ENCODE measurements at regions not wholly inside any gene's neighbourhood (a gene's known extent, or its start where the extent isn't known, plus 50 kb on each side); places are given as distances from the start of the nearest gene placed in this dataset.

DNA sequence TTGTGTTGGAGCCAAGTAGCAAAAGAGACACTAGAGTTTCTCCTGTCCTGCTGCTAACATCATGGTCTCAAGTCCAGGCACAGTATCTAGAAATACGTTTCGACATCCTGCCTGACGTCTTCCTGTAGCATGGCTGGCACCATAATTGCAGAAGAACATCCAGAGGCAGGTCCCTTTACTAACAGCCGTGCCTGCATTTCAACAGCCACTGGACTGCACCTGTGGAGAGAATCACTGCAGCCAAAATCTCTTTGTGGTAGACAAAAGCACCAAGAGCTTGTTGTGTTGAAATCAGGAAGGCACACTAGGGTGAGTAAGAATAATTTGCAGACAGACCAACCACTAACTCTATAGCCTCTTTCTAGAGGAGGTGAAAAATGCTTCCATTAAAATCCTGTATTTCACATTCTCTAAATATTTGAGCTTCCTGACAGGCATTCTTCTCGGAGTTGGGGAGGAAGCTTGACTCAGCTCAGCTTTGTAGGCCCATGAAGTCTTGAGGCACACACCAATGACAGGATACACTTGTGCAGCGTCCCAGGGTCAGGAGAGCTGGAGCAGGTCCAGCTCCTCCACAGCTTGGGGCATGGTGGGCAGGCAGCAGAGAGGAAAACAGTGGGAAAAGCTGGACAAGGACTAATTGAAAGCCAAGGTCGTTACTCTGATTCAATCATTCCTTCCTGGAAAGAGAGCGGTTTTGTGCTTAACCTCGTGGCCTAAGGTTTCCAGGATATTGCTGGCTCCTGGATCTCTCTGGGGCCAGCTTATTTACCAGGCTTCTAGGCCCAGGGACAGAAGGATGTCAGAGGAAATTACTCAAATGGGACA, 244.9 kb downstream of the FAM43A start:
- Histone ChIP-seq H3K9ac (ENCODE audit: low read length) (no peak overlapping the region), H3K79me2 (ENCODE audit: control insufficient read depth, insufficient read depth, low read length) (no peaks in the 10 kb centered on the region), H3K4me3 (ENCODE audit: control extremely low read depth in 1 of 5, extremely low read depth in 1 of 5, insufficient read depth in 1 of 5, low read depth in 2 of 5, low read length in 4 of 5) (no peak overlapping the region), H3K27me3 (replicated peaks in 1 of 4; ENCODE audit: control extremely low read depth in 1 of 4, control insufficient read depth in 3 of 4, insufficient read depth in 4 of 4, low read length in 3 of 4) (peaks cover 0 to 9% (median 0%) of the 10 kb centered on the region in 4 experiments), H3K27ac (ENCODE audit: low read length in 2 of 2) (no peak overlapping the region), H4K20me1 (ENCODE audit: control insufficient read depth, insufficient read depth, low read length, poor library complexity, severe bottlenecking) (no peaks in the 10 kb centered on the region), H3K4me1 (ENCODE audit: control insufficient read depth in 2 of 2, insufficient read depth in 2 of 2, low read length in 2 of 2) (no peaks in the 10 kb centered on the region), H2AFZ (ENCODE audit: insufficient read depth, low read depth, low read length, poor library complexity, severe bottlenecking) (no peak overlapping the region), H3K4me2 (replicated peaks; ENCODE audit: low read depth, low read length, poor library complexity, severe bottlenecking) (no peak overlapping the region), H3K9me3 (ENCODE audit: control extremely low read depth in 1 of 3, control insufficient read depth in 2 of 3, insufficient read depth in 1 of 3, low read length in 2 of 3) (peaks cover 1 to 9% (median 8%) of the 10 kb centered on the region in 3 donors), H3K36me3 (replicated peaks in 1 of 2; ENCODE audit: control extremely low read depth in 1 of 2, control insufficient read depth in 1 of 2, extremely low read depth in 1 of 2, insufficient read depth in 2 of 2, low read length in 1 of 2) (no peaks in the 10 kb centered on the region)
- DNase-seq (no peak), ATAC-seq (ENCODE audit: low read depth) (no peak)
- Mint-ChIP-seq H3K27me3 (peaks cover 32% of the 10 kb centered on the region), H3K27ac (no peak overlapping the region), H3K4me3 (no peak overlapping the region), H3K9me3 (ENCODE audit: insufficient read depth) (peaks cover 2% of the 10 kb centered on the region), H3K4me1 (peaks cover 5% of the 10 kb centered on the region)
- intact Hi-C loops (cut with micrococcal nuclease) = no loop called here
- ChIA-PET CTCF (interaction anchor here (1.5 kb wide), 1 partner anchor 248 kb away, joined by 4 read pairs; no protein-coding TSS in a partner anchor), POLR2A (no interaction called here)
- 82% methylated on average over 9 of the region's 9 CpGs for WGBS (ENCODE audit: insufficient coverage)
- TF ChIP-seq EZH2 (IDR thresholded peaks at IDR 0.05; ENCODE audit: borderline replicate concordance, insufficient read depth, low read depth, low read length, poor library complexity, severe bottlenecking) = no peak
- TF ChIP-seq CTCF (IDR thresholded peaks at IDR 0.05) = no peak

- no peak overlapping the region for H3K27ac Mint-ChIP-seq
These were observed 245.7 kb downstream of the FAM43A start for GRCh38 chr3:194931347-194931746.

More at GRCh38 chr3:194931347-194931746, 245.7 kb downstream of the FAM43A start:
- peaks cover 2% of the 10 kb centered on the region for H3K9me3 Mint-ChIP-seq (ENCODE audit: insufficient read depth)
- Histone ChIP-seq H2AFZ (ENCODE audit: insufficient read depth, low read depth, low read length, poor library complexity, severe bottlenecking) (no peak overlapping the region), H3K27me3 (replicated peaks in 1 of 4; ENCODE audit: control extremely low read depth in 1 of 4, control insufficient read depth in 3 of 4, insufficient read depth in 4 of 4, low read length in 3 of 4) (peaks cover 0 to 9% (median 0%) of the 10 kb centered on the region in 4 experiments), H3K36me3 (replicated peaks in 1 of 2; ENCODE audit: control extremely low read depth in 1 of 2, control insufficient read depth in 1 of 2, extremely low read depth in 1 of 2, insufficient read depth in 2 of 2, low read length in 1 of 2) (no peaks in the 10 kb centered on the region), H3K9ac (ENCODE audit: low read length) (no peak overlapping the region), H3K79me2 (ENCODE audit: control insufficient read depth, insufficient read depth, low read length) (no peaks in the 10 kb centered on the region), H3K4me3 (ENCODE audit: control extremely low read depth in 1 of 5, extremely low read depth in 1 of 5, insufficient read depth in 1 of 5, low read depth in 2 of 5, low read length in 4 of 5) (no peak overlapping the region), H4K20me1 (ENCODE audit: control insufficient read depth, insufficient read depth, low read length, poor library complexity, severe bottlenecking) (no peaks in the 10 kb centered on the region), H3K4me2 (replicated peaks; ENCODE audit: low read depth, low read length, poor library complexity, severe bottlenecking) (no peak overlapping the region), H3K9me3 (ENCODE audit: control extremely low read depth in 1 of 3, control insufficient read depth in 2 of 3, insufficient read depth in 1 of 3, low read length in 2 of 3) (peaks cover 0 to 9% (median 8%) of the 10 kb centered on the region in 3 donors), H3K4me1 (ENCODE audit: control insufficient read depth in 2 of 2, insufficient read depth in 2 of 2, low read length in 2 of 2) (peaks cover 0 to 2% of the 10 kb centered on the region in 2 donors), H3K27ac (ENCODE audit: low read length in 2 of 2) (no peak overlapping the region)
- ChIA-PET POLR2A (no interaction called here), CTCF (interaction anchor here (1.5 kb wide), 1 partner anchor 249 kb away, joined by 4 read pairs; no protein-coding TSS in a partner anchor)
- H3K27me3 Mint-ChIP-seq = peaks cover 32% of the 10 kb centered on the region
- H3K4me3 Mint-ChIP-seq = no peak overlapping the region
- H3K4me1 Mint-ChIP-seq = peaks cover 9% of the 10 kb centered on the region
- DNase-seq = no peak
- intact Hi-C loops (cut with micrococcal nuclease) = no loop called here
- TF ChIP-seq EZH2 (IDR thresholded peaks at IDR 0.05; ENCODE audit: borderline replicate concordance, insufficient read depth, low read depth, low read length, poor library complexity, severe bottlenecking) (no peak), CTCF (IDR thresholded peaks at IDR 0.05) (no peak)
- WGBS (ENCODE audit: insufficient coverage) = 79% methylated on average over 4 of the region's 4 CpGs
- ATAC-seq (ENCODE audit: low read depth) = no peak

Data from B cell (primary cell).